Activated CD4-positive, CD25-positive, alpha-beta regulatory T cell treated with anti-CD3 and anti-CD28 coated beads, Interleukin-2, amount 50 U/mL, for 16 hours (primary cell): ENCODE measurements at regions not wholly inside any gene's neighbourhood (a gene's known extent, or its start where the extent isn't known, plus 50 kb on each side); places are given as distances from the start of the nearest gene placed in this dataset.
"Not testable (repeated sequence)": the region's sequence is repeated elsewhere in the genome, so short reads cannot be mapped to it uniquely, and the experiment has no call there.

ENCODE experiments used
- DNase-seq: peaks from one replicate; pipeline ENCODE4 v3.0.0-alpha.2; 2020; ENCODE audit warnings: low read depth, low spot score

DNA sequence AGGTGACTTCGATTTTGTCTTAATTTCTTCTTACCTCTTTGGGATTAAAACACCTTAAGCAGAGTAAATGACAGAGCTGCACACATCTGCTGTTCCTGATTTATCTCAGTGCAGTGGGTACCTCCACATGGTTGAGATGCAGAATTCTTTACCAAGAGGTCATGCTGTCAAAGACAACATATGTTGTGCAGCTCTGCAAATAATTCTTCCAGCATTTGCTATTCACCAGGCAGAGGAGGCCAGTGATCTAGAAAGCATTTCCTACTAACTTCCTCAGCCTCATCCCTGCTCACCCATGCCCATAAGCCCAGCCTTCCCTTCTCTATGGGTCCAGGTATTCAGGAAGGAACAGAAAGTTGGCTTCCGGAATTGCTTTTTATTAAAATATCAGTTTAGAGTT, 109.3 kb downstream of the THBS2 start:
- no peak for DNase-seq

DNA sequence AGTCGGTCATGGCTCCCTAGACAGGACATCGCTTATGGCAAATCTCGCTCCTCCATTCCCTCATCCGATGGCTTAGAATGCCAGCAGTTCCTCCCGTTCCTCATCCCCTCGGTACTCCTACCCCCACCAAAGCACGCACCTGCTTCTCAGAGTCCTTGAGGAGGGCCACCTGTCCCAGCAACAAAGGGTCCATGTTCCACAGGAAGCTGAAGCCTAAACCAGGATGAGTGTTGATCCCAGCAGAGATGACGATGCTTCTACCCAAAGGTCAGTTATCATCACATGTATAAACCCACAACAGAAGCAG, 111.2 kb downstream of the THBS2 start:
- no peak for DNase-seq

DNA sequence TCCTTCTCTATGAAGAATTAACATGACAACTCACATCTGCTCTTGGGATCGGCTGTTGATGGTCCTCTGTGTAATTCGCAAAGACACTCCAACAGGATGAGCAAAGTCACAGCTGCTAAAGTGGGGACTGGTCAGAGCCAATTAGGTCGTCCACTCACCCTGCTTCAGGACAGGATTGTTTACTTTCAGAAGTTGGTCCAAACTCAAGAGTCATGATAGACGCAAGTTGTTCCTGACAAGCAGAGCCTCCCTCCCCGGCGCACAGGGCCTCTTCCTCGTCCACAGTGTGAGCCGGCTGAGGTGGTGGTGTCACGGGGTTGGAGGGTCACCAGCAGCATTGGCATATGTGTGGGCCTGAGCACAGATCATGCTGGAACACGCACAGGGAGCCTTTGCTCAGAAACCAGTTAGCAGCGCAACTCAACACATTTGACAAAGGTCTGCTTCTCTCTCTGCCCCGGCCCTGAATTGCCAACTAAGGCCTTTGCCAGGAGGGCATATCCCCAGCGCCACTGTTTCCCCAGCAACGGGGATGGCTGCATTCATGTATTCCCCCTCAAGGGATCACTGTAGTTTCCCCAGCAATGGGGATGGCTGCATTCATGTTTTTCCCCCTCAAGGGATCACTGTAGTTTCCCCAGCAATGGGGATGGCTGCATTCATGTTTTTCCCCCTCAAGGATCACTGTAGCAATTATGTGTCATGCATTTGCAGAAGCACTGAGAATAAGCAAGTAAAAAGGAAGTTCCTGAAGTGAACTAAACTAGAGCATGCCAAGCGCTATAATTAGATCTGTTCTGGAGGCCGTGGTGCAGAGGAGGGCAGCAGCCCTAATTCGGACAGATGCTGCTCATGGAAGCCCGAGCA, 111.7 kb downstream of the THBS2 start:
- DNase-seq = no peak

DNA sequence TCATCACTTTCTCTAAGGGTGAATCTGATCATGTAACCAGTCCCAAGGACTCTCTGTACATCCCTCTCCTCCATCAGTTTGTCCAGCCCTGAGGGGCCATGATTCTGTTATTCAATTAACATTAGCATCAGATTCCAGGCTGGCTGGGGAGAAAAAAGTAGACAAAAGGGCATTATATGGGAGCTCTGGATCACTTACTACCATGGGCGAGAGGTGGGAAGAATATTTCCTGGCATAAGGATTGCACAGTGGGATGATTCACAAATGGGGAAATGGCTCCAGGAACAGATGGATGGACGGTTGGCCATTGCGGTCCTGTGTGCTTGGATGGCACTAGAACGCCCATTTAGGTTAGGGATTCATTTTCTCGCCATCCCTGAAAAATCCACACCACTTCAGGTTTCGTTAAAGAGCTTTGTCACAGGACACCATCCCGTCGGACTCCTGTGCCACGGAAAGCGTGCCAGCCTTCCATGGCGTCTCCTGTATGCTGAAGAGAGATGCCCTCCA, 112.6 kb downstream of the THBS2 start:
- DNase-seq = no peak

DNA sequence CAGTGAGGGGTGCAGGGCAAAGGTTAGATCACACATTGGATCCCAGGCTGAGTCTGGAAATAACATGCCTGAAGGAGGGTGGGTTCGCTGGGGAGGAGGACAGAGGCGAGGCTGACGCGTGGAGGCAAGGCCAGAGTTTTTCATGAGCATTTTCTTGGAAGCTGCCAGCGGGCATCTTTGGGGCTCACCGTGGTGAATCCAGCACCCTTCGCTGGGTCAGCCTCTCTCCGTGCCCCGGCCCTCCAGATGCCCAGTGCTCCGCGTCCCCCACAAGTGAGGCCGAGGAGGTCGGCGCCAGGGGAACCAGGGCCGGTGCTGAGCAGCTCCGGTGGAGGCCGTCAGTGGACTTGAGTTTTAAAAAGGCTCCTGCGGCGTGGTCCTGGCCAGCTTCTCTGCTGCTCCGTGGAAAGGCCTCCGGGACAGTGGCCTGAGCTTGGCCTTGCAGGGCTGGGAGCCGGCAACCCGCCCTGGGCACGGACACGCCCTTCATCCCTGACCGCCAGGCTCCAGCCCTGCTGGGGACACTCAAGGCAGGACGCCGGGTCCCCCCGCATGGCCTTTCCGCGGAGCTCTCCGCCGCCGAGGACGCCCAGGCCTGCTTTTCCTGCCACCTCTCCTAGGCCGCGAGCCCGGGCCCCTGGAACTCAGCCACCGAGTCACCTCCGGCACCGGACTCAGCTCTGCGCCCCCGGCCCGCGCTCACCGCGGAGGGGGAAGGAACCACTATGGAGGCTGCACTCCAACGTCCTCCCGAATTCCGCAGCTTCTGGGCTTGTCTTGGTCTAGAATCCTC, 114.3 kb downstream of the THBS2 start:
- DNase-seq = no peak

DNA sequence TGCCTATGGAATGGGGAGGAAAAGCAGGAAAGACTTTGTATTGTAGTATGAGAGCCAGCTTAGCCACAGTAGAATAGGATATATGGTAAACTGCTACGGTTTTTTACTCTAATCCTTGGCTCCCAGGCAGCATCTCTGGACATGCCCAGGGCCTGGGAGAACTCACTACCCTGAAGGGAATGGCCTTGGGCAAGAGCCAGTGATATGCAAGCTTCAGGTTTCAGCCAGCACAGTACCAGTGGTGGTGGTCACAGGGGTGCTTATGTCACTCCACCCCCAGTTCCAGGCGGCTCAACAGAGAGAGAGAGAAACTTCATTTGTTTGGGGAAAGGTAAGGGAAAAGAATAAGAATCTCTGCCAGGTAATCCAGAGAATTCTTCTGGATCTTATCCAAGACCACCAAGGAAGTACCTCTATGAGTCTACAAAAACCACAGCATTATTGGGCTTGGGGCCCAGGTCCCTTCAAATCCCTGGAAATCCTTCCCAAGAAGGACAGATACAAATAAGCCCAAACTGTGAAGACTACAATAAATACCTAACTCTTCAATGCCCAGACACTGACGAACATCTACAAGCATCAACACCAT, 121.2 kb downstream of the THBS2 start:
- DNase-seq = no peak

DNA sequence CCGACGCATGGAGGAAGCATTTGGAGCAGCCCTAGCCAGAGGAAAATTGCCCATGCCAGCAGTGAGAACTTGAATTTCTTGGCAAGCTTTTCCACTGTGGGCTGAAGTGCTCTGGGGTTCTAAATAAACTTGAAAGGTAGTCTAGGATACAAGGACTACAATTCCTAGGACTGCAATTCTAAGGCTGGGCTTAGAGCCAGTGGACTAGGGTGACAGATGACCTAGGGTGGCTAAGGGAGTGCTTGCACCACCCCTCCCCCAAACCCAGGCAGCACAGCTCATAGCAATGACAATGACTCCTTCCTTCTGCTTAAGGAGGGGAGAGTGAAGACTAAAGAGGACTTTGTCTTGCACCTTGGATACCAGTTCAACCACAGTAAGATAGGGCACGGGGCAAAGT, 122.3 kb downstream of the THBS2 start:
- DNase-seq = no peak

DNA sequence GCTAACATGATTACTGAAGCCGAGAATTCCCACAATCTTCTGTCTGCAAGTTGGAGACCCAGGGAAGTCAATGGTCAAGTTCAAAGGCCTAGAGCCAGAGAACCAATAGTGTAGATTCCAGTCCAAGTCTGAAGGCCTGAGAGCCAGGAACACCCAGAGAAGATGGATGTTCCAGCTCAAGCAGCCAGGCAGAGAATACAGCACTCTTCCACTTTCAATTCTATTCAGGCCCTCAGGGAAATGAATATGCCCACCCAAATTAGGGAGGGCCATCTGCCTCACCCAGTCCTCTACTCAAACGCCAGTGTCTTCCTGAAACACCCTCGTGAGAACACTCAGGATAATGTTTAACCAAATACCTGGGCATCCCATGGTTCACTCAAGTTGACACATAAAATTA, 123.5 kb downstream of the THBS2 start:
- no peak for DNase-seq

DNA sequence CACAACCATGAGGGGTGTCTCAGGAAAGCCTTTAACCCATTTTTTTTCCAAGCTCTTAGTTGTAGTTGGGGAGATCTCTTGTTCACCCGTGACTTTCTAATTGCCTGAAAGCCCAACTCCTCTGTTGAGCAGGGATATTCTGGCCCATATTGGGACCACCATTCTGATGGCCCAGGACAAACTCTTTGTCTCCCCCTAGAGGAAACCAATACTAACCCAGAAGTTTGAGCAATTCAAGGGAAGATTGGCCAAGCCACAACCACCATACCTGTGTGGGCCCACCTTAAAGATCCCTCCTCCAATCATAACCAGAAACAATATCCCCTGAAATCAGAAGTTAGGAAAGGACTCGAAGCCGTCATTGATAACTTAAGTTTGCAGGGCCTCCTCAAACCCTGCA, 132.6 kb downstream of the THBS2 start:
- no peak for DNase-seq

DNA sequence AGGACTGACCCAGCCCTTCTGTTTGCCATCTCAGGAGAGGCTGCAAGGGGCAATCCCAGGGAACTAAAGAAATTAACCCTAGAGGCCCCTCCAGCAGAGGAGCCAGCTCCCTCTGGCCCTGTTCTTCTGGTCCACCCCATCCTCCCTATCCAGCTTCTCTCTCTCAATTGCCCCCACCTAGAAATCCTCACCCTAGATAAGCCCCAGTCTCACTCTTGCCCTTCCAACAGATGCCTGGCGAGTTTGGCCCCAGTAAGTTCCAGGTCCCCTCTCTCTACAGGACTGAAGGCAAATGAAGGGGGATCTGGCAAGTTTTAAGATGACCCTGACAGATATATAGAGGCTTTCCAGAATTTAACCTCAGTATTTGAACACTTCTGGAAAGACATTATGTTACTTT, 134.0 kb downstream of the THBS2 start:
- DNase-seq = no peak

DNA sequence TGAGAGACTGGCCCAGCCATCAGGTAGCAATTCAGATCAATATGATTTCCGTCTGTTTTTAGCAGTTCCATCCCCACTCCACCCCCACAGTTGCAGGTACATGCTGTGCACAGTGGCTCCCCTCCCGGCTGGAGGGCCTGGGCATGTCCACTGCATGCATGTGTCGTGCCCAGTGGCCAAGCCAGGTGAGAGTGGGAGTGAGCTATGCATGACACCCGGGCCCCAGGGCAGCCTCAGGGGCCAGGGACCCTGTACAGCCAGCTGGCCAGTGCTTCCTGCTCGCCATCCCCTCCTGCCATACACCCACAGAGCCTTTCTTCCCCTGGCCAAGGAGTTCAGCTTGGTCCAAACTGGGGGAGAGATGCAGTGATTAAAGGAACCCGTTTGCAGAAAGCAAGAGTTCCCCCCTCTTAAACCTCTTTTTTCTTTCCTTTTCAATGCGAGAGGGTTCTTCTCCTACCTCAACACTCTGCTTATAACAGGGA, 135.3 kb downstream of the THBS2 start:
- DNase-seq = no peak

DNA sequence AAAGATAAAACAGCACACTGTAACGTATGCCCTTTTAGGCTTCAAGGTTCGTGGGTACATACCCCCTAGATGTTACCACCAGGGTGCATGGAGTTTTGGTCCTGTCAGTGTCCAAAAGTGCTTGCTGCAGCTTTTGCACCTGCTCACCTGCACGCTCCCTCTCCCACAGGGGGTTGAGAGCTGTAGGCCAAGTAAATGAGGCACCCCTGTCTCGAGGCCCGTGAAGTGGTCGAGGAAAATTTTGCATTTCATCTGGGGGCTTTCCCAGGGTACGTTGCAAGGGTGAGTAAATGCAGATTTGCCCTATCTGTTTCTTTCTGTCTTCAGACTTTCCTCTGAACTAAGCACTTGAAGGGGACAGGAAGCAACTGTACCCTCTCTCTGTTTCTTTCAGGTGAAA, 136.0 kb downstream of the THBS2 start:
- no peak for DNase-seq

DNA sequence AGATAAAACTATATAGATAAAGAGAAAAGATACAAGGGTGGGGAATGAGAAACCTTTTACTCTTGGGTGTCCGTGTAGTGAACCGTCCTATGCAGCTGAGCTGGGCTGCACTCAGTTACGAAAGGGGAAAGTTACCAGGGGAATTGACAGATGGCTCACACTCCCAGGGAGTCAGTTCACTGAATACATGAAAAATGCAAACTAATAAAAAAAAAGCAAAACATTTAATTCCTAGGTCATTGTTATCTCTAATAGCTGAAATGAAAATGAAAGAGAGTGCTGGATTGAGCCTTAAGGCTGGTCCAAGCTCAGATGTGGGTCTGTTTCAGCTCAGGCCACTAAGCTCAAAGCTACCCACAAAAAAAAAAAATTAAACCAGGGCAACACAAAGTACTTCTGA, 138.0 kb downstream of the THBS2 start:
- no peak for DNase-seq

DNA sequence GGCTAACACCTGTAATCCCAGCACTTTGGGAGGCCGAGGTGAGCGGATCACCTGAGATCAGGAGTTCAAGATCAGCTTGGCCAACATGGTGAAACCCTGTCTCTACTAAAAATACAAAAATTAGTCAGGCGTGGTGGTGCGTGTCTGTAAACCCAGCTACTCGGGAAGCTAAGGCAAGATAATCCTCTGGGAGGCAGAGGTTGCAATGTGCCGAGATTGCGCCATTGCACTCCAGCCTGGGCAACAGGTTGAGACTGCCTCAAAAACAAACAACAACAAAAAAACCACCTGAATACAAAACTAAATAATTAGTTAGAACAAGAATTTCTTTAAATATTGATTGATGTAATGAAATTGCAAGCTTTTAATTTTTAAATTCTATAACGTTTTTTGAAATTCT, 139.0 kb downstream of the THBS2 start:
- DNase-seq = not testable (repeated sequence)

DNA sequence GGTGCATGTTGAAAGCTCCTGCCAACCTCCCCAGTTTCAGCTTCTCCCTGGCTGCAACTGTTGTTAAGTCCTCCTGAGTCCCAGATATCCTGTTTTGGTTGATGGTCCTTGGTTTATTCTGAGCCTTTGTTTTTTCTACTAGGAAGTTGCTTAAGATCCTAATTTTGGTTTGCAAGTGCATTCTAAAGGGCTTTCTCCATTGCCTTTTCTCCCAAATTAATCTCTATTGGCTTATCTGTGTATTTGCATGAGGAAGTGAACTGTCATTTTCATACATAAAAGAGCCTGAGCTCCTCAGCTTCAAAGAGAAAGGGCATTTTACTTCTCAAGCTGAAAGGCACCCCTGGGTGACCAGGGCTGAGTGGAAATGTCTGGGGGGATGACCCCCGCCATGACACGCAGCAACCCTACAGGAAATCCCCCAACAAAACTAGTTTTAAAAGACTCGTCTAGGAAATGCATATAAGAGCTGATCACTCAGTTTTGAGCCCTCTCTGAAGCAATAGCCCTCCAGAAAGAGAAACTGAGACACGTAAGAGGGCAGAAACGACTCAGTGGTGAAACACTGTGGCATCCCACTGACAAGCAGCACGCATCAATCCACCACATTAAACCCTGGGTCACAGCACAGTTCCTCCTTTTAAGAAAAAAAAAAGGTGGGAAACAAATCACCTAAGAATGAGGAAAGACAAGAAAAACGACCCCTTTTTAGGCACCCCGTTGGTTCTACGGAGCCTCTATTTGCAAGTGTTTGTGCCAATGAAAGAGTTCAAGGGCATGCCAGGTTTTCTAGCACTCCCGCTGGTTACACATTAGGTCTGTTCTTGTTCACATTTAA, 140.9 kb downstream of the THBS2 start:
- DNase-seq = no peak

DNA sequence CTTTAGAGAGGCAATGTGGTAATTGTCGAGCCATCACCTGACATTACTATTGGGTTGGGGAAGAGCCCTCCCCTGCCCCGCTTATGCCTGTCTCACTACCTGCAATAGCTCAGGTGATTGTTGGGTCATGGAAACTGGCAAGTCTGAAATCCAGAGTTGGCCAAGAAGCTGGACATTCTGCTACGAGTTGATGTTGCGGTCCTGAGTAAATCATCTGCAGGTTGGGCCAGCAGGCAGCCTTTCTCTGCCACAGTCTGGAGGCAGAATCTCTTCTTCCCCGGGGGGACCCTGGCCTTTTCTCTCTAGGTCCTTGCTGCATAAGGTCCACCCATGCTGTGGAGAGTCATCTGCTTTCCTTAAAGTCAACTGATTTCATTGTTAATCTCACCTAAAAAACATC, 142.4 kb downstream of the THBS2 start:
- DNase-seq = no peak

DNA sequence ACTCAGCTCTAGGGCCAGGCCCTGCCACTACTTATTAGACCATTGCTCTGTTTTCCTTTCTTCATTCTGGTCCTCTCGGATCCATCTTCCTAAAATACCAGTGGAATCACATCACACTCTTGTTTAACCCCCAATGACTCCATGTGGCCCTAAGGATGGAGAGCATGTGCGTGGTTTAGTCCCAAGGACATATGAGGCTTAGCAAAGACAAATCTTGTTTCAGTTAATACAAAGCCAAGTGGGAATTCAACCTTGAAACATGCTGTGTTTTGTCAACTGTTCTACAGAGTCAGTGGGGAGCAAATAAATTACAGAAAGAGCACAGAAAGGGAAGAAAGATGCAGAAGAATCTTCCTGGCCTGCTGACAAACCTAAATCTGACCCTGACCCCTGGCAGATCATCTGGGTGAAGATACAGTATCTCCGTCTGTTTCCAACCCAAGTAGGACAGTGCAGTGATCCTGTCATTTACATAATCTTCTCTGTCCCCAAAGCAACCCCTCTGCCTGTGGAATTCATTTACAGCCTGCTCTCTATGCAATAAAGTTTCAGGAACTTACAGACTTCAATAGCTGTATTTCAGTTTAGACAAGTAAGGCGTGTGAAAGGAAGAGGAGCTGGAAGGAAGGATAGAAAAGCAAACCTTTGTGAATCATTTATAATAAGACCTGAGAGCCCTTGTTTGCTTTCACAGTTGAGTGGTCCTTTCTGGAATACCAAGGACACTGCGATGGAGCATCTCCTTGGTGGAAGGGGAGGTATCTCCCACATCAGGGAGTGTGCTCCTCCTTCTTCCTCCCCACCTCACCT, 144.0 kb downstream of the THBS2 start:
- no peak for DNase-seq

DNA sequence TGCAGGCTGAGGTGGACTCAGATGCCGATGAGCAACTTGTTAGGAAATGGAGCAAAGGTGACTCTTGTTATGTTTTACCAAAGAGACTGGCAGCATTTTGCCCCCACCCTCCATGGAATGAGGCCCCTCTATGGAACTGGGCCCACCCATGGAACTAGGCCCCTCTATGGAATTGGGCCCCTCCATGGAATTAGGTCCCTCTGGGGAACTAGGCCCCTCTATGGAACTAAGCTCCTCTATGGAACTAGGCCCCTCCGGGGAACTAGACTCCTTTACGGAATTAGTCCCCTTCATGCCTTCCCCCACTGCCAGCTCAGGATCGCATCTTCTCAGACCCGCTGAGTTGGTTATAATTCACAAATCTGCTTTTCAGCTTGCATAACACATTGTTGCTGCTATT, 144.9 kb downstream of the THBS2 start:
- no peak for DNase-seq

DNA sequence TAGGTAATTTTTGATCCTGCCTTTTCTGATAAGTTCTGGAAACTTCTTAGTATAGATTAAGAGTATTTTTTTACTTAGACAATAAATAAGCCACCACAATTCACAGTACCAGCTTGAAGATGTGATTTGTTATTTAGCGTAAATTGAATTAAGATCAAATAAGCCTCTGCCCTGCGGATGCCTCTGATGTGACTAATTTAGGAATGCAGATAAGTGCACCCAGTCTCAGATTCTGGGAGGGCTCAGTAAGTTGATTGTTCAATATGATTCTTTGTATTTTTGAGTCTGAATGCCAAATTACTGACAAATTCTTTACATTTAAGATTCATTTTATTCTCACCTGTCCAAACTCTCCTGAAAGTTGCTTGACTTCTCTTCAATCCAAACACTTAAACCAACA, 147.5 kb downstream of the THBS2 start:
- DNase-seq = no peak

DNA sequence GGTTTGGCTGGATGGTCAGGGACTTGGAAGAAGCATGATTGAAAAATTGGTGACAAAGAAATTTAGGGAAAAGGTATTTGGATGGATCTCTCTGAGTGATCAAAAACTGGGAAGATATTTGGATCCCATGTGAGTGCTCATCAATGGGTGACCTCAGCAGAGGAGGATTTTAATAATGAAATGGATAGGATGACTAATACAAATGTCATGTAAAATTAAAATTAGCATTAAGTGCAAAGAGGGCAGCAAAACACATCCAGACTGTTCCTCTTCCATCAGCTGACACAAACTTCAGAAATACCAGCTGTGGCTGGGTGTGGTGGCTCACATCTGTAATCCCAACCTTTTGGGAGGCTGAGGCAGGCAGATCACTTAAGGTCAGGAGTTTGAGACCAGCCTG, 151.7 kb downstream of the THBS2 start:
- DNase-seq = no peak
